ENCODE measurements at regions not wholly inside any gene's neighbourhood (a gene's known extent, or its start where the extent isn't known, plus 50 kb on each side); places are given as distances from the start of the nearest gene placed in this dataset.

- no peak overlapping the region for H3K4me3 ChIP-seq (ENCODE audit: control insufficient read depth, low read depth, low read length)
- DNase-seq (ENCODE audit: low read depth), result no peak
- no peak for TF ChIP-seq CTCF (conservative IDR thresholded peaks at IDR 0.05; ENCODE audit: control insufficient read depth, insufficient read depth, low read depth, low read length)
Observed at GRCh38 chr5:45105491-45105994, 296.8 kb downstream of the MRPS30 start.

- no peak overlapping the region for H3K4me3 ChIP-seq (ENCODE audit: control insufficient read depth, low read depth, low read length)
- DNase-seq (ENCODE audit: low read depth), result no peak
- TF ChIP-seq CTCF (conservative IDR thresholded peaks at IDR 0.05; ENCODE audit: control insufficient read depth, insufficient read depth, low read depth, low read length), result no peak
Observed at GRCh38 chr5:45109062-45109461, 300.3 kb downstream of the MRPS30 start.

GRCh38 chr5:45109636-45110035 lies 300.9 kb downstream of the MRPS30 start:
- DNase-seq (ENCODE audit: low read depth), result no peak
- no peak overlapping the region for H3K4me3 ChIP-seq (ENCODE audit: control insufficient read depth, low read depth, low read length)
- TF ChIP-seq CTCF (conservative IDR thresholded peaks at IDR 0.05; ENCODE audit: control insufficient read depth, insufficient read depth, low read depth, low read length), result no peak

GRCh38 chr5:45110399-45110798 lies 301.7 kb downstream of the MRPS30 start:
- no peak overlapping the region for H3K4me3 ChIP-seq (ENCODE audit: control insufficient read depth, low read depth, low read length)
- TF ChIP-seq CTCF (conservative IDR thresholded peaks at IDR 0.05; ENCODE audit: control insufficient read depth, insufficient read depth, low read depth, low read length), result no peak
- no peak for DNase-seq (ENCODE audit: low read depth)

GRCh38 chr5:45113726-45114125 lies 305.0 kb downstream of the MRPS30 start:
- no peak overlapping the region for H3K4me3 ChIP-seq (ENCODE audit: control insufficient read depth, low read depth, low read length)
- DNase-seq (ENCODE audit: low read depth), result no peak
- TF ChIP-seq CTCF (conservative IDR thresholded peaks at IDR 0.05; ENCODE audit: control insufficient read depth, insufficient read depth, low read depth, low read length), result no peak

- TF ChIP-seq CTCF (conservative IDR thresholded peaks at IDR 0.05; ENCODE audit: control insufficient read depth, insufficient read depth, low read depth, low read length), result no peak
- H3K4me3 ChIP-seq (ENCODE audit: control insufficient read depth, low read depth, low read length), result no peak overlapping the region
- no peak for DNase-seq (ENCODE audit: low read depth)
Observed at GRCh38 chr5:45132972-45133371, 324.2 kb downstream of the MRPS30 start.

GRCh38 chr5:45162974-45163373 lies 354.2 kb downstream of the MRPS30 start:
- H3K4me3 ChIP-seq (ENCODE audit: control insufficient read depth, low read depth, low read length), result no peak overlapping the region
- DNase-seq (ENCODE audit: low read depth), result no peak
- no peak for TF ChIP-seq CTCF (conservative IDR thresholded peaks at IDR 0.05; ENCODE audit: control insufficient read depth, insufficient read depth, low read depth, low read length)
